Smooth muscle cell (in vitro differentiated cells): ENCODE measurements at regions not wholly inside any gene's neighbourhood (a gene's known extent, or its start where the extent isn't known, plus 50 kb on each side); places are given as distances from the start of the nearest gene placed in this dataset.

Experiments
- DNase-seq: peaks from one replicate; lab custom pipeline; 2025; ENCODE audit not compliant: unreplicated experiment; lab: John Stamatoyannopoulos, UW
- H2AFZ ChIP-seq: fragments of 200-600 bp; sonication (generic); 2 replicates; pipeline ENCODE4 v1.6.0; 2016; ENCODE audit warnings: antibody characterized with exemption, low read depth, mild to moderate bottlenecking
- H3F3A ChIP-seq: fragments of 200-600 bp; sonication (generic); 2 replicates; pipeline ENCODE4 v1.6.0; 2017; ENCODE audit warnings: antibody characterized with exemption, low read depth
- H3K27ac ChIP-seq: fragments of 200-600 bp; sonication (generic); 2 replicates; pipeline ENCODE4 v1.5.1; 2016; ENCODE audit warnings: low read depth, mild to moderate bottlenecking
- H3K27me3 ChIP-seq: fragments of 200-600 bp; sonication (generic); 2 replicates; pipeline ENCODE4 v1.6.1; 2016; ENCODE audit warnings: low read depth, mild to moderate bottlenecking
- H3K36me3 ChIP-seq: fragments of 200-600 bp; sonication (generic); 2 replicates; pipeline ENCODE4 v1.5.1; 2016; ENCODE audit warnings: low read depth
- H3K4me1 ChIP-seq: fragments of 200-600 bp; sonication (generic); 2 replicates; pipeline ENCODE4 v1.5.1; 2016; ENCODE audit warnings: low read depth
- H3K4me2 ChIP-seq: fragments of 200-600 bp; sonication (generic); 2 replicates; pipeline ENCODE4 v1.6.0; 2016; ENCODE audit warnings: mild to moderate bottlenecking
- H3K4me3 ChIP-seq: fragments of 200-600 bp; sonication (generic); 2 replicates; pipeline ENCODE4 v1.5.1; 2016; ENCODE audit warnings: mild to moderate bottlenecking
- H3K79me2 ChIP-seq: fragments of 200-600 bp; sonication (generic); 2 replicates; pipeline ENCODE4 v1.6.0; 2016; ENCODE audit warnings: low read depth, mild to moderate bottlenecking
- H3K9ac ChIP-seq: fragments of 200-600 bp; sonication (generic); 2 replicates; pipeline ENCODE4 v1.6.0; 2016; ENCODE audit warnings: low read depth
- H3K9me3 ChIP-seq: fragments of 200-600 bp; sonication (generic); replicated peaks from 2 replicates; pipeline ENCODE4 v1.5.1; 2016; ENCODE audit warnings: low read depth
- H4K20me1 ChIP-seq: fragments of 200-600 bp; sonication (generic); 2 replicates; pipeline ENCODE4 v1.6.0; 2016; ENCODE audit warnings: low read depth
- WGBS: methylation state at CpG from one replicate; pipeline ENCODE4 v1.1.7; 2016; ENCODE audit warnings: low lambda C conversion rate; 5-methylcytosine and 5-hydroxymethylcytosine counted together
- TF ChIP-seq, protein P1 (sequence below): fragments of 200-600 bp; sonication (generic); IDR thresholded peaks from 2 replicates; pipeline ENCODE4 v1.5.1; 2017; ENCODE audit warnings: borderline replicate concordance, mild to moderate bottlenecking, antibody characterized with exemption; ENCODE audit not compliant: insufficient read depth, poor library complexity, severe bottlenecking

- no peaks in the 10 kb centered on the region for H3K79me2 ChIP-seq
- H3K27ac ChIP-seq: no peak overlapping the region
- H3K36me3 ChIP-seq: no peaks in the 10 kb centered on the region
- no peaks in the 10 kb centered on the region for H4K20me1 ChIP-seq
- no peak for DNase-seq
- H3F3A ChIP-seq: no peaks in the 10 kb centered on the region
- no peaks in the 10 kb centered on the region for H3K4me1 ChIP-seq
- no peak overlapping the region for H3K4me3 ChIP-seq
- no peak overlapping the region for H3K4me2 ChIP-seq
- no peaks in the 10 kb centered on the region for H3K9me3 ChIP-seq
- no peaks in the 10 kb centered on the region for H3K27me3 ChIP-seq
- no peak overlapping the region for H3K9ac ChIP-seq
- TF ChIP-seq, protein P1, sequence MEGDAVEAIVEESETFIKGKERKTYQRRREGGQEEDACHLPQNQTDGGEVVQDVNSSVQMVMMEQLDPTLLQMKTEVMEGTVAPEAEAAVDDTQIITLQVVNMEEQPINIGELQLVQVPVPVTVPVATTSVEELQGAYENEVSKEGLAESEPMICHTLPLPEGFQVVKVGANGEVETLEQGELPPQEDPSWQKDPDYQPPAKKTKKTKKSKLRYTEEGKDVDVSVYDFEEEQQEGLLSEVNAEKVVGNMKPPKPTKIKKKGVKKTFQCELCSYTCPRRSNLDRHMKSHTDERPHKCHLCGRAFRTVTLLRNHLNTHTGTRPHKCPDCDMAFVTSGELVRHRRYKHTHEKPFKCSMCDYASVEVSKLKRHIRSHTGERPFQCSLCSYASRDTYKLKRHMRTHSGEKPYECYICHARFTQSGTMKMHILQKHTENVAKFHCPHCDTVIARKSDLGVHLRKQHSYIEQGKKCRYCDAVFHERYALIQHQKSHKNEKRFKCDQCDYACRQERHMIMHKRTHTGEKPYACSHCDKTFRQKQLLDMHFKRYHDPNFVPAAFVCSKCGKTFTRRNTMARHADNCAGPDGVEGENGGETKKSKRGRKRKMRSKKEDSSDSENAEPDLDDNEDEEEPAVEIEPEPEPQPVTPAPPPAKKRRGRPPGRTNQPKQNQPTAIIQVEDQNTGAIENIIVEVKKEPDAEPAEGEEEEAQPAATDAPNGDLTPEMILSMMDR: no peak
- H2AFZ ChIP-seq: no peak overlapping the region
Observed at GRCh38 chr9:6160579-6160978, 55.0 kb upstream of the IL33 start.

GRCh38 chr9:6153425-6153824, 62.2 kb upstream of the IL33 start:
- H2AFZ ChIP-seq: no peak overlapping the region
- H3K4me1 ChIP-seq: no peaks in the 10 kb centered on the region
- DNase-seq: no peak
- no peak overlapping the region for H3K27ac ChIP-seq
- H3K9ac ChIP-seq: no peak overlapping the region
- no peaks in the 10 kb centered on the region for H3K9me3 ChIP-seq
- H3K4me2 ChIP-seq: no peak overlapping the region
- H3F3A ChIP-seq: no peaks in the 10 kb centered on the region
- 85% methylated on average over 2 of the region's 2 CpGs for WGBS
- no peaks in the 10 kb centered on the region for H3K36me3 ChIP-seq
- no peaks in the 10 kb centered on the region for H3K79me2 ChIP-seq
- H3K4me3 ChIP-seq: no peak overlapping the region
- TF ChIP-seq, protein P1: no peak
- H4K20me1 ChIP-seq: no peaks in the 10 kb centered on the region
- H3K27me3 ChIP-seq: no peaks in the 10 kb centered on the region

GRCh38 chr9:6152788-6153187, 62.8 kb upstream of the IL33 start:
- Histone ChIP-seq H3K27ac (no peak overlapping the region), H2AFZ (no peak overlapping the region), H3K79me2 (no peaks in the 10 kb centered on the region), H3K4me3 (no peak overlapping the region), H3F3A (no peaks in the 10 kb centered on the region), H3K4me1 (no peaks in the 10 kb centered on the region), H4K20me1 (no peaks in the 10 kb centered on the region), H3K27me3 (no peaks in the 10 kb centered on the region), H3K36me3 (no peaks in the 10 kb centered on the region), H3K4me2 (no peak overlapping the region), H3K9ac (no peak overlapping the region), H3K9me3 (no peaks in the 10 kb centered on the region)
- no peak for DNase-seq
- 84% methylated on average over 4 of the region's 4 CpGs for WGBS
- TF ChIP-seq, protein P1: no peak

GRCh38 chr9:6150483-6150882, 65.1 kb upstream of the IL33 start:
- WGBS: 83% methylated on average over 2 of the region's 2 CpGs
- H3K4me3 ChIP-seq: no peak overlapping the region
- H3K27me3 ChIP-seq: no peaks in the 10 kb centered on the region
- no peaks in the 10 kb centered on the region for H3K79me2 ChIP-seq
- no peak overlapping the region for H3K9ac ChIP-seq
- H3K4me2 ChIP-seq: no peak overlapping the region
- H4K20me1 ChIP-seq: no peaks in the 10 kb centered on the region
- H3K27ac ChIP-seq: no peak overlapping the region
- H3F3A ChIP-seq: no peaks in the 10 kb centered on the region
- TF ChIP-seq, protein P1: no peak
- no peak overlapping the region for H2AFZ ChIP-seq
- no peaks in the 10 kb centered on the region for H3K9me3 ChIP-seq
- H3K36me3 ChIP-seq: no peaks in the 10 kb centered on the region
- H3K4me1 ChIP-seq: no peaks in the 10 kb centered on the region
- no peak for DNase-seq
